Iris pigment epithelial cell (primary cell): ENCODE measurements at regions not wholly inside any gene's neighbourhood (a gene's known extent, or its start where the extent isn't known, plus 50 kb on each side); places are given as distances from the start of the nearest gene placed in this dataset.
"Not testable (repeated sequence)": the region's sequence is repeated elsewhere in the genome, so short reads cannot be mapped to it uniquely, and the experiment has no call there.

ENCODE experiments used
- DNase-seq: peaks from one replicate; pipeline ENCODE4 v3.0.0-alpha.2; 2011; ENCODE audit warnings: low read depth

- no peak for DNase-seq
These were observed 171.5 kb downstream of the NUP210 start for GRCh38 chr3:13248640-13249039.

- DNase-seq: no peak
These were observed 172.4 kb upstream of the IQSEC1 start for GRCh38 chr3:13245615-13245978.

- DNase-seq: no peak
These were observed 170.4 kb upstream of the IQSEC1 start for GRCh38 chr3:13243586-13243985.

GRCh38 chr3:13242364-13242737 lies 169.1 kb upstream of the IQSEC1 start:
- no peak for DNase-seq

GRCh38 chr3:13241621-13242363 lies 168.6 kb upstream of the IQSEC1 start:
- no peak for DNase-seq

GRCh38 chr3:13240928-13241618 lies 167.8 kb upstream of the IQSEC1 start:
- DNase-seq: no peak

- no peak for DNase-seq
These were observed 166.2 kb upstream of the IQSEC1 start for GRCh38 chr3:13239467-13239760.

- no peak for DNase-seq
These were observed 165.6 kb upstream of the IQSEC1 start for GRCh38 chr3:13238687-13239466.

GRCh38 chr3:13237776-13238490 lies 164.7 kb upstream of the IQSEC1 start:
- DNase-seq: no peak

- DNase-seq: no peak
These were observed 163.4 kb upstream of the IQSEC1 start for GRCh38 chr3:13236557-13237173.

GRCh38 chr3:13235897-13236296 lies 162.7 kb upstream of the IQSEC1 start:
- DNase-seq: no peak

GRCh38 chr3:13235079-13235478 lies 161.8 kb upstream of the IQSEC1 start:
- no peak for DNase-seq

- no peak for DNase-seq
These were observed 161.4 kb upstream of the IQSEC1 start for GRCh38 chr3:13234666-13235065.

GRCh38 chr3:13233487-13234485 lies 160.6 kb upstream of the IQSEC1 start:
- no peak for DNase-seq

GRCh38 chr3:13231781-13232666 lies 158.8 kb upstream of the IQSEC1 start:
- DNase-seq: no peak

GRCh38 chr3:13229273-13229949 lies 156.2 kb upstream of the IQSEC1 start:
- DNase-seq: peak; percentile 22

- DNase-seq: no peak
These were observed 155.4 kb upstream of the IQSEC1 start for GRCh38 chr3:13228584-13228983.

- DNase-seq: not testable (repeated sequence)
These were observed 154.9 kb upstream of the IQSEC1 start for GRCh38 chr3:13228169-13228568.
